HCT116 (cell line): ENCODE measurements at regions not wholly inside any gene's neighbourhood (a gene's known extent, or its start where the extent isn't known, plus 50 kb on each side); places are given as distances from the start of the nearest gene placed in this dataset.

Experiments
- ATAC-seq: fragments of 200-7000 bp; cut with Tn5 transposase; 2 replicates; pipeline ENCODE4 v1.9.1; 2020; ENCODE audit warnings: mild to moderate bottlenecking, moderate library complexity
- BruUV-seq: library from RNA; stranded (reverse); fragments of 400-500 nt; replicated peaks from 2 replicates; lab custom pipeline; 2021; lab: Mats Ljungman, UMichigan
- CTCF ChIA-PET: fragments of 300-600 bp; sonication (Branson Sonifier 250); formaldehyde crosslinking; loops from one replicate; lab custom pipeline; 2021; ENCODE audit warnings: antibody characterized with exemption; lab: Charles Lee
- POLR2A ChIA-PET: fragments of 300-600, 350-600 bp; sonication (Branson Sonifier 250); formaldehyde crosslinking; loops from one replicate; lab custom pipeline; 2021; ENCODE audit warnings: antibody characterized with exemption; lab: Charles Lee
- RAD21 ChIA-PET, 2 experiments: fragments of 300-600 bp; sonication (Branson Sonifier 250); formaldehyde crosslinking; loops; one replicate each; lab custom pipeline; 2023; ENCODE audit warnings: low total read pairs in 2 of 2; ENCODE audit not compliant: uncharacterized antibody in 2 of 2, unreplicated experiment in 2 of 2, low non-redundant PET in 1 of 2; lab: Charles Lee
- DNase-seq: peaks from one replicate; pipeline ENCODE4 v3.0.0-alpha.2; 2010; ENCODE audit warnings: low read depth, low spot score
- H2AFZ ChIP-seq: fragments of 200-600 bp; shearing (Covaris generic), sonication (generic); 2 replicates; pipeline ENCODE4 v1.6.1; 2017; ENCODE audit warnings: low read depth, mixed run types, mixed read lengths, antibody characterized with exemption, low read length; ENCODE audit not compliant: poor library complexity, severe bottlenecking
- H3K27ac ChIP-seq: 2 replicates; pipeline ENCODE4 v1.5.1; 2012; ENCODE audit warnings: low read depth, low read length
- H3K27me3 ChIP-seq: fragments of 200-600 bp; sonication (generic); 2 replicates; pipeline ENCODE4 v1.6.1; 2016; ENCODE audit warnings: mixed run types, low read length, mixed read lengths; ENCODE audit not compliant: insufficient read depth
- H3K36me3 ChIP-seq, 2 experiments: fragments of 200-500 bp in 1 of 2; fragments of 200-600 bp in 1 of 2; sonication (Bioruptor generic) in 1 of 2; sonication (generic) in 1 of 2; 2 replicates each; pipeline versions ENCODE4 v1.5.1 to v1.6.1; 2014 to 2016; ENCODE audit warnings: low read length in 2 of 2, inconsistent platforms in 1 of 2, mixed read lengths in 1 of 2, mixed run types in 1 of 2; ENCODE audit not compliant: insufficient read depth in 2 of 2, control insufficient read depth in 1 of 2
- H3K4me1 ChIP-seq, 2 experiments: fragments of 200-600 bp in 1 of 2; sonication (generic) in 1 of 2; 2 replicates each; pipeline versions ENCODE4 v1.5.1 to v1.6.1; 2012 to 2017; ENCODE audit warnings: low read length in 2 of 2, inconsistent platforms in 1 of 2, mild to moderate bottlenecking in 1 of 2, mixed read lengths in 1 of 2, mixed run types in 1 of 2, moderate library complexity in 1 of 2; ENCODE audit not compliant: insufficient read depth in 2 of 2, control insufficient read depth in 1 of 2
- H3K4me2 ChIP-seq: fragments of 200-600 bp; sonication (generic); 2 replicates; pipeline ENCODE4 v1.6.1; 2017; ENCODE audit warnings: mixed run types, low read length, mixed read lengths
- H3K4me3 ChIP-seq, 2 experiments: fragments of 200-600 bp in 1 of 2; sonication (generic) in 1 of 2; replicated peaks in 1 of 2; 2 replicates each; pipeline ENCODE4 v1.5.1; 2011 to 2016; ENCODE audit warnings: low read length in 2 of 2, control low read depth in 1 of 2, low read depth in 1 of 2, mild to moderate bottlenecking in 1 of 2, mixed read lengths in 1 of 2, mixed run types in 1 of 2
- H3K79me2 ChIP-seq: fragments of 200-600 bp; sonication (generic); 2 replicates; pipeline ENCODE4 v1.6.1; 2017; ENCODE audit warnings: mild to moderate bottlenecking, mixed run types, low read length, moderate library complexity, mixed read lengths; ENCODE audit not compliant: insufficient read depth
- H3K9ac ChIP-seq: fragments of 200-600 bp; sonication (generic); 2 replicates; pipeline ENCODE4 v1.6.1; 2016; ENCODE audit warnings: low read length, mixed read lengths
- H3K9me2 ChIP-seq: fragments of 200-600 bp; sonication (generic), shearing (Covaris generic); 2 replicates; pipeline ENCODE4 v1.6.1; 2017; ENCODE audit warnings: mixed run types, mild to moderate bottlenecking, moderate library complexity; ENCODE audit not compliant: insufficient read depth
- H3K9me3 ChIP-seq, 2 experiments: fragments of 200-500 bp in 1 of 2; fragments of 200-600 bp in 1 of 2; sonication (Bioruptor generic) in 1 of 2; sonication (generic) in 1 of 2; 2 replicates each; pipeline ENCODE4 v1.6.1; 2014 to 2017; ENCODE audit warnings: low read length in 2 of 2, mixed read lengths in 2 of 2, inconsistent platforms in 1 of 2, low read depth in 1 of 2, mild to moderate bottlenecking in 1 of 2, mixed run types in 1 of 2, moderate library complexity in 1 of 2; ENCODE audit not compliant: control insufficient read depth in 1 of 2, insufficient read depth in 1 of 2
- H4K20me1 ChIP-seq: fragments of 200-600 bp; sonication (generic), shearing (Covaris generic); 2 replicates; pipeline ENCODE4 v1.6.1; 2017; ENCODE audit warnings: mixed run types, mild to moderate bottlenecking, moderate library complexity; ENCODE audit not compliant: insufficient read depth
- ATF3 ChIP-seq: IDR thresholded peaks from 2 replicates; pipeline ENCODE4 v1.6.1; 2012
- EZH2 ChIP-seq: fragments of 200-600 bp; sonication (generic); IDR thresholded peaks from 2 replicates; pipeline ENCODE4 v1.6.1; 2017; ENCODE audit warnings: antibody characterized with exemption, mixed run types
- FOSL1 ChIP-seq: IDR thresholded peaks from 2 replicates; pipeline ENCODE4 v1.6.1; 2012; ENCODE audit warnings: low read depth
- JUND ChIP-seq: IDR thresholded peaks from 2 replicates; pipeline ENCODE4 v1.6.1; 2012
- POLR2A ChIP-seq: IDR thresholded peaks from 2 replicates; pipeline ENCODE4 v1.7.0; 2011; ENCODE audit warnings: borderline replicate concordance; ENCODE audit not compliant: insufficient read depth, insufficient read length; ENCODE audit errors: extremely low read depth
- POLR2AphosphoS5 ChIP-seq: IDR thresholded peaks from 2 replicates; pipeline ENCODE4 v1.6.1; 2011; ENCODE audit warnings: mild to moderate bottlenecking, low read depth, low read length, moderate library complexity
- SIN3A ChIP-seq: IDR thresholded peaks from 2 replicates; pipeline ENCODE4 v1.6.1; 2012; ENCODE audit warnings: low read depth
- SP1 ChIP-seq: IDR thresholded peaks from 2 replicates; pipeline ENCODE4 v1.6.1; 2012; ENCODE audit warnings: low read depth
- TCF7L2 ChIP-seq: IDR thresholded peaks from 2 replicates; pipeline ENCODE4 v1.7.0; 2011; ENCODE audit warnings: borderline replicate concordance, inconsistent platforms; ENCODE audit not compliant: insufficient read depth, insufficient read length; ENCODE audit errors: extremely low read depth
- YY1 ChIP-seq: IDR thresholded peaks from 2 replicates; pipeline ENCODE4 v1.6.1; 2011; ENCODE audit warnings: low read length, low read depth, moderate library complexity, mild to moderate bottlenecking; ENCODE audit not compliant: insufficient replicate concordance; ENCODE audit errors: extremely low read depth
- ZBTB33 ChIP-seq: IDR thresholded peaks from 2 replicates; pipeline ENCODE4 v1.6.1; 2011; ENCODE audit warnings: mild to moderate bottlenecking, low read length, moderate library complexity; ENCODE audit not compliant: insufficient replicate concordance; ENCODE audit errors: extremely low read depth
- ZNF274 ChIP-seq: fragments of 200-500 bp; sonication (Bioruptor generic); IDR thresholded peaks from 2 replicates; pipeline ENCODE4 v1.6.1; 2014; ENCODE audit warnings: mild to moderate bottlenecking, low read depth, low read length, inconsistent platforms
- intact Hi-C: fragments of 100-400 bp; cut with micrococcal nuclease; formaldehyde crosslinking; loops from 2 replicates; pipeline ENCODE4 v1.10.0; 2022

GRCh38 chr3:105197863-105198262 is 168.8 kb upstream of the ALCAM start:
- intact Hi-C loops, result no loop called here
- Histone ChIP-seq H3K9me3 (no peaks in the 10 kb centered on the region), H3K79me2 (no peaks in the 10 kb centered on the region), H3K27ac (no peak overlapping the region), H4K20me1 (no peaks in the 10 kb centered on the region), H3K27me3 (no peaks in the 10 kb centered on the region), H3K4me3 (no peak overlapping the region), H3K9me2 (no peaks in the 10 kb centered on the region), H3K36me3 (no peaks in the 10 kb centered on the region), H3K4me1 (no peaks in the 10 kb centered on the region), H3K9ac (no peak overlapping the region), H3K4me2 (no peak overlapping the region), H2AFZ (no peak overlapping the region)
- ChIA-PET CTCF (no interaction called here), POLR2A (no interaction called here), RAD21 (no interaction called here)
- no peak for TF ChIP-seq ATF3
- no peak for ATAC-seq
- DNase-seq, result no peak
- BruUV-seq, result no TSS peak

GRCh38 chr3:105199217-105199616 is 167.5 kb upstream of the ALCAM start:
- CTCF ChIA-PET, result no interaction called here
- H3K79me2 ChIP-seq, result no peaks in the 10 kb centered on the region

More at GRCh38 chr3:105199217-105199616, 167.5 kb upstream of the ALCAM start:
- Histone ChIP-seq H3K4me1 (no peaks in the 10 kb centered on the region), H3K36me3 (no peaks in the 10 kb centered on the region), H4K20me1 (no peaks in the 10 kb centered on the region), H2AFZ (no peak overlapping the region), H3K9ac (no peak overlapping the region), H3K27ac (no peak overlapping the region), H3K9me3 (no peaks in the 10 kb centered on the region), H3K4me3 (no peak overlapping the region), H3K9me2 (no peaks in the 10 kb centered on the region), H3K27me3 (no peaks in the 10 kb centered on the region), H3K4me2 (no peak overlapping the region)
- DNase-seq (no peak), ATAC-seq (no peak)
- intact Hi-C loops, result no loop called here
- TF ChIP-seq SIN3A (no peak), SP1 (no peak), POLR2A (no peak), POLR2AphosphoS5 (no peak), YY1 (no peak), FOSL1 (no peak), ZBTB33 (no peak), TCF7L2 (no peak), EZH2 (no peak), ZNF274 (no peak), JUND (no peak)
- BruUV-seq, result no TSS peak
- POLR2A ChIA-PET, result no interaction called here
- RAD21 ChIA-PET, result no interaction called here
